A549 (cell line): ENCODE measurements at regions not wholly inside any gene's neighbourhood (a gene's known extent, or its start where the extent isn't known, plus 50 kb on each side); places are given as distances from the start of the nearest gene placed in this dataset.

Experiments
- ATAC-seq, 2 experiments: fragments of 200-7000 bp in 1 of 2; fragments of >200 bp in 1 of 2; cut with Nextera tagmentation in 1 of 2; cut with Tn5 transposase in 1 of 2; 3 replicates each; pipeline versions ENCODE4 v1.8.0 to v1.9.1; 2018 to 2020; ENCODE audit warnings: mild to moderate bottlenecking in 1 of 2, moderate library complexity in 1 of 2
- CTCF ChIA-PET: fragments of 300-600 bp; sonication (Branson Sonifier 250); formaldehyde crosslinking; extraction: SDS; loops from one replicate; lab custom pipeline; 2021; ENCODE audit warnings: antibody characterized with exemption, inconsistent platforms; lab: Yijun Ruan, JAX
- POLR2A ChIA-PET: fragments of 350-600 bp; formaldehyde crosslinking; extraction: SDS; loops from one replicate; lab custom pipeline; 2021; ENCODE audit warnings: antibody characterized with exemption, inconsistent platforms; lab: Yijun Ruan, JAX
- DNase-seq, 2 experiments: peaks; one replicate each; pipeline versions ENCODE4 v3.0.0 to v3.0.0-alpha.2; 2011 to 2016; ENCODE audit warnings: low read depth in 1 of 2, low spot score in 1 of 2
- FAIRE-seq: peaks from 2 replicates; lab custom pipeline; 2011; peaks lifted over from hg19 to GRCh38; lab: Jason Lieb, UNC
- H3K27ac ChIP-seq, 2 experiments: fragments of >200 bp; sonication (Bioruptor Twin); formaldehyde crosslinking; 3 replicates each; pipeline ENCODE4 v1.5.1; 2016 to 2017
- H3K4me1 ChIP-seq: fragments of >200 bp; sonication (Bioruptor Twin); formaldehyde crosslinking; 3 replicates; pipeline ENCODE4 v1.6.1; 2016
- H3K4me2 ChIP-seq: fragments of >200 bp; sonication (Bioruptor Twin); formaldehyde crosslinking; 3 replicates; pipeline ENCODE4 v1.6.1; 2016
- H3K4me3 ChIP-seq: fragments of >200 bp; sonication (Bioruptor Twin); formaldehyde crosslinking; 3 replicates; pipeline ENCODE4 v1.5.1; 2016
- H3K9me3 ChIP-seq: fragments of >200 bp; sonication (Bioruptor Twin); formaldehyde crosslinking; 3 replicates; pipeline ENCODE4 v1.6.1; 2016
- EHF ChIP-seq: fragments of 250-450 bp; sonication (Bioruptor Pico); IDR thresholded peaks from 2 replicates; pipeline ENCODE4 v1.5.0; 2020; ENCODE audit warnings: mild to moderate bottlenecking
- EHMT2 ChIP-seq: fragments of 200-600 bp; sonication (generic); IDR thresholded peaks from 2 replicates; pipeline ENCODE4 v1.6.1; 2016; ENCODE audit warnings: antibody characterized with exemption, low read depth, mild to moderate bottlenecking, moderate library complexity
- ELK1 ChIP-seq: fragments of 150-350 bp; IDR thresholded peaks from 2 replicates; pipeline ENCODE4 v1.6.1; 2014; ENCODE audit warnings: low read depth, mild to moderate bottlenecking, low read length
- FOSB ChIP-seq: fragments of 250-450 bp; sonication (Bioruptor Pico); IDR thresholded peaks from 2 replicates; pipeline ENCODE4 v1.5.0; 2020; ENCODE audit warnings: mild to moderate bottlenecking, moderate library complexity
- GATA3 ChIP-seq: IDR thresholded peaks from 2 replicates; pipeline ENCODE4 v1.6.1; 2012; ENCODE audit warnings: borderline replicate concordance
- HOXA7 ChIP-seq: fragments of 250-450 bp; sonication (Bioruptor Pico); IDR thresholded peaks from 2 replicates; pipeline ENCODE4 v1.5.0; 2020; ENCODE audit warnings: mild to moderate bottlenecking, moderate library complexity
- HOXB13 ChIP-seq: fragments of 250-450 bp; sonication (Bioruptor Pico); IDR thresholded peaks from 2 replicates; pipeline ENCODE4 v1.5.0; 2020; ENCODE audit warnings: low read depth, mild to moderate bottlenecking, moderate library complexity
- HOXB5 ChIP-seq: fragments of 250-450 bp; sonication (Bioruptor Pico); IDR thresholded peaks from 2 replicates; pipeline ENCODE4 v1.5.0; 2020; ENCODE audit warnings: mild to moderate bottlenecking, moderate library complexity
- KDM5A ChIP-seq: fragments of 200-600 bp; sonication (generic); IDR thresholded peaks from 2 replicates; pipeline ENCODE4 v1.6.1; 2016; ENCODE audit warnings: antibody characterized with exemption, mild to moderate bottlenecking
- MAFK ChIP-seq: fragments of 450-650 bp; IDR thresholded peaks from 2 replicates; pipeline ENCODE4 v1.6.1; 2014; ENCODE audit not compliant: partially characterized antibody
- NPAS2 ChIP-seq: fragments of 250-450 bp; sonication (Bioruptor Pico); IDR thresholded peaks from 2 replicates; pipeline ENCODE4 v1.8.0; 2022; ENCODE audit warnings: mild to moderate bottlenecking, moderate library complexity, borderline replicate concordance
- POLR2A ChIP-seq: IDR thresholded peaks from 2 replicates; pipeline ENCODE4 v1.6.1; 2012; ENCODE audit warnings: mild to moderate bottlenecking, low read length
- POLR2AphosphoS2 ChIP-seq: conservative IDR thresholded peaks from 2 replicates; pipeline ENCODE4 v1.6.1; 2012; ENCODE audit warnings: low read length, improper control_type of control experiment, inconsistent platforms
- RCOR1 ChIP-seq: fragments of 150-350 bp; IDR thresholded peaks from 2 replicates; pipeline ENCODE4 v1.6.1; 2014; ENCODE audit warnings: antibody characterized with exemption, low read length, low read depth
- REST ChIP-seq: fragments of 200-600 bp; sonication (generic); IDR thresholded peaks from 2 replicates; pipeline ENCODE4 v1.6.1; 2016; ENCODE audit warnings: antibody characterized with exemption, mild to moderate bottlenecking, moderate library complexity
- RFX5 ChIP-seq: fragments of 450-650 bp; IDR thresholded peaks from 2 replicates; pipeline ENCODE4 v1.7.1; 2014; ENCODE audit warnings: antibody characterized with exemption, mild to moderate bottlenecking, moderate library complexity
- RNF2 ChIP-seq: fragments of 200-600 bp; sonication (generic); IDR thresholded peaks from 2 replicates; pipeline ENCODE4 v1.6.1; 2016; ENCODE audit warnings: low read depth, mild to moderate bottlenecking, antibody characterized with exemption, moderate library complexity, borderline replicate concordance
- SMC3 ChIP-seq: fragments of >200 bp; sonication (Bioruptor Twin); formaldehyde crosslinking; IDR thresholded peaks from 3 replicates; pipeline ENCODE4 v1.6.1; 2018; ENCODE audit warnings: inconsistent platforms
- USF2 ChIP-seq: fragments of 450-650 bp; IDR thresholded peaks from 2 replicates; pipeline ENCODE4 v1.6.1; 2014; ENCODE audit warnings: antibody characterized with exemption
- ZSCAN20 ChIP-seq: fragments of 250-450 bp; sonication (Bioruptor Pico); IDR thresholded peaks from 2 replicates; pipeline ENCODE4 v1.8.0; 2022; ENCODE audit warnings: mild to moderate bottlenecking, moderate library complexity
- WGBS: methylation state at CpG from one replicate; pipeline ENCODE4 v1.1.6; 2017; ENCODE audit errors: missing lambda C conversion rate; 5-methylcytosine and 5-hydroxymethylcytosine counted together
- TF ChIP-seq, protein P1 (sequence below): fragments of >200 bp; sonication (Bioruptor Twin); formaldehyde crosslinking; IDR thresholded peaks from 2 replicates; pipeline ENCODE4 v1.6.1; 2016
- TF ChIP-seq, protein P2 (sequence below): IDR thresholded peaks from 2 replicates; pipeline ENCODE4 v1.6.1; 2012
- TF ChIP-seq, protein P3 (sequence below): fragments of >200 bp; sonication (Bioruptor Twin); formaldehyde crosslinking; IDR thresholded peaks from 3 replicates; pipeline ENCODE4 v1.5.1; 2016
- TF ChIP-seq, protein P4 (sequence below): fragments of >200 bp; sonication (Bioruptor Twin); formaldehyde crosslinking; IDR thresholded peaks from 3 replicates; pipeline ENCODE4 v1.6.1; 2016

- ATAC-seq (no peak), DNase-seq (no peak), FAIRE-seq (no peak)
- POLR2A ChIA-PET: no interaction called here
- no peak overlapping the region for H3K27ac ChIP-seq
- no peaks in the 10 kb centered on the region for H3K4me1 ChIP-seq
- TF ChIP-seq RNF2: no peak
- no peak for TF ChIP-seq EHF (CRISPR knock-in tag)
- TF ChIP-seq, protein P1, sequence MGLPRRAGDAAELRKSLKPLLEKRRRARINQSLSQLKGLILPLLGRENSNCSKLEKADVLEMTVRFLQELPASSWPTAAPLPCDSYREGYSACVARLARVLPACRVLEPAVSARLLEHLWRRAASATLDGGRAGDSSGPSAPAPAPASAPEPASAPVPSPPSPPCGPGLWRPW: no peak
- TF ChIP-seq HOXA7 (CRISPR knock-in tag): no peak
- no peak for TF ChIP-seq HOXB13 (CRISPR knock-in tag)
- TF ChIP-seq, all 56 proteins: peak for 0
- CTCF ChIA-PET: no interaction called here
- Histone ChIP-seq H3K4me2 (no peak overlapping the region), H3K9me3 (no peaks in the 10 kb centered on the region), H3K4me3 (no peak overlapping the region)
- 4% methylated on average over 3 of the region's 3 CpGs for WGBS
Measured at GRCh38 chr16:79472426-79472825, 128.1 kb downstream of the MAF start.

DNA sequence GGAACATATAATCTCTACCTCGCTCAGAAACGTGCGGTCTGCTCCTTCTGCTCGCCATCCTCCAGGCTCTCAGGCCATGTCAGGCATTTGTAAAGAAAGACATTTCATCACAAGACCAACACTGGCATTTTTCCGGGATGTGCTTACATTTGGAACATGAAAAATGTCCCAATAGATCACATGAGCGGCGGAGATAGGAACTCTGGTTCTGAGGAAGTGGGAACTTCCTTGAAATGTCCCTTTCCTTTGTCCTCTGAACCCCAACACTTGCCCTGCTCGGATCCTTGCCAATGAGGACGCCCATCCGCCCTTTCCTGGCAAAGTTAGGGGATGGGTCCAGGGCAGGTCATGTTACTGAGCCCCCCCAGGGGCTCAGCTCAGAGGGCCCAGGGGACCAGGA, 130.5 kb downstream of the MAF start:
- WGBS: 22% methylated on average over 10 of the region's 10 CpGs
- ChIA-PET CTCF (interaction anchor here (0.6 kb wide), 1 partner anchor 20 kb away, joined by 3 read pairs; no protein-coding TSS in a partner anchor), POLR2A (no interaction called here)
- H3K9me3 ChIP-seq: no peaks in the 10 kb centered on the region
- no peak overlapping the region for H3K27ac ChIP-seq
- TF ChIP-seq POLR2AphosphoS2 (no peak), RNF2 (no peak), GATA3 (no peak), HOXB5 (CRISPR knock-in tag) (no peak), KDM5A (no peak), FOSB (CRISPR knock-in tag) (no peak), POLR2A (no peak), ZSCAN20 (no peak), RCOR1 (no peak), MAFK (no peak), HOXB13 (CRISPR knock-in tag) (no peak)
- TF ChIP-seq, protein P2, sequence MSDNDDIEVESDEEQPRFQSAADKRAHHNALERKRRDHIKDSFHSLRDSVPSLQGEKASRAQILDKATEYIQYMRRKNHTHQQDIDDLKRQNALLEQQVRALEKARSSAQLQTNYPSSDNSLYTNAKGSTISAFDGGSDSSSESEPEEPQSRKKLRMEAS: no peak
- H3K4me1 ChIP-seq: no peaks in the 10 kb centered on the region
- no peak for FAIRE-seq
- no peak for DNase-seq
- H3K4me3 ChIP-seq: no peak overlapping the region
- H3K4me2 ChIP-seq: no peak overlapping the region
- ATAC-seq: no peak

DNA sequence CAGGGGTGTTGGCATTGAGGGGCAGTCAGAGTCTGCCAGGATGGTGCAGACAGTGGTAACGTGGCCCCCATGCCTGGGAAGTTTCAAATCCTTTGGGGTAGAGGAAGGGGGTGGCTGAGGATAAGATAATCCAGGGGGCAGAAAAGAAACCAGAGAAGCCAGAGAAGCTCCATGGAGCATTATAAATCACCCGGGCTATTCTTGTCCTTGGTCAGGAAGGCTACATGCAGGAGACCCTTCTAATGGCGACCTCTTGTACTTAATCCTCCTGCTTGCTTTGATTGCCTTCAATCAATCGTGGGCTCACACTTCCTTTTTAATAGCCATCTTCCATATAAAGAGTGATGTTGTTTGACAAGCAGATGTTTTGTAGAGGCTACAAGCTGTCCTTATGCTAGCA, 131.9 kb downstream of the MAF start:
- TF ChIP-seq NPAS2 (CRISPR knock-in tag) (no peak), USF2 (no peak), HOXB13 (CRISPR knock-in tag) (no peak), EHMT2 (no peak), REST (no peak), ELK1 (no peak), RFX5 (no peak), SMC3 (no peak), POLR2A (no peak)
- TF ChIP-seq, protein P3, sequence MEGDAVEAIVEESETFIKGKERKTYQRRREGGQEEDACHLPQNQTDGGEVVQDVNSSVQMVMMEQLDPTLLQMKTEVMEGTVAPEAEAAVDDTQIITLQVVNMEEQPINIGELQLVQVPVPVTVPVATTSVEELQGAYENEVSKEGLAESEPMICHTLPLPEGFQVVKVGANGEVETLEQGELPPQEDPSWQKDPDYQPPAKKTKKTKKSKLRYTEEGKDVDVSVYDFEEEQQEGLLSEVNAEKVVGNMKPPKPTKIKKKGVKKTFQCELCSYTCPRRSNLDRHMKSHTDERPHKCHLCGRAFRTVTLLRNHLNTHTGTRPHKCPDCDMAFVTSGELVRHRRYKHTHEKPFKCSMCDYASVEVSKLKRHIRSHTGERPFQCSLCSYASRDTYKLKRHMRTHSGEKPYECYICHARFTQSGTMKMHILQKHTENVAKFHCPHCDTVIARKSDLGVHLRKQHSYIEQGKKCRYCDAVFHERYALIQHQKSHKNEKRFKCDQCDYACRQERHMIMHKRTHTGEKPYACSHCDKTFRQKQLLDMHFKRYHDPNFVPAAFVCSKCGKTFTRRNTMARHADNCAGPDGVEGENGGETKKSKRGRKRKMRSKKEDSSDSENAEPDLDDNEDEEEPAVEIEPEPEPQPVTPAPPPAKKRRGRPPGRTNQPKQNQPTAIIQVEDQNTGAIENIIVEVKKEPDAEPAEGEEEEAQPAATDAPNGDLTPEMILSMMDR: no peak
- TF ChIP-seq, protein P4, sequence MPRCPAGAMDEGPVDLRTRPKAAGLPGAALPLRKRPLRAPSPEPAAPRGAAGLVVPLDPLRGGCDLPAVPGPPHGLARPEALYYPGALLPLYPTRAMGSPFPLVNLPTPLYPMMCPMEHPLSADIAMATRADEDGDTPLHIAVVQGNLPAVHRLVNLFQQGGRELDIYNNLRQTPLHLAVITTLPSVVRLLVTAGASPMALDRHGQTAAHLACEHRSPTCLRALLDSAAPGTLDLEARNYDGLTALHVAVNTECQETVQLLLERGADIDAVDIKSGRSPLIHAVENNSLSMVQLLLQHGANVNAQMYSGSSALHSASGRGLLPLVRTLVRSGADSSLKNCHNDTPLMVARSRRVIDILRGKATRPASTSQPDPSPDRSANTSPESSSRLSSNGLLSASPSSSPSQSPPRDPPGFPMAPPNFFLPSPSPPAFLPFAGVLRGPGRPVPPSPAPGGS: no peak
- TF ChIP-seq, protein P1: no peak
- Histone ChIP-seq H3K4me3 (no peak overlapping the region), H3K9me3 (no peaks in the 10 kb centered on the region), H3K4me2 (no peak overlapping the region), H3K4me1 (no peaks in the 10 kb centered on the region), H3K27ac (no peak overlapping the region)
- WGBS: 12% methylated on average over 4 of the region's 4 CpGs
- ChIA-PET CTCF (interaction anchor here (0.6 kb wide), 1 partner anchor 98 kb away, joined by 3 read pairs; no protein-coding TSS in a partner anchor), POLR2A (no interaction called here)
- FAIRE-seq (no peak), ATAC-seq (no peak), DNase-seq (no peak)
